Gastrocnemius medialis (tissue), 4 donors: ENCODE measurements at regions not wholly inside any gene's neighbourhood (a gene's known extent, or its start where the extent isn't known, plus 50 kb on each side); places are given as distances from the start of the nearest gene placed in this dataset.

Experiments used
- POLR2A ChIP-seq, 2 donors: fragments of 450-650 bp; IDR thresholded peaks; one replicate each; pipeline ENCODE4 v1.6.1; 2017; ENCODE audit warnings: antibody characterized with exemption in 2 of 2, mild to moderate bottlenecking in 2 of 2, moderate library complexity in 2 of 2
- TF ChIP-seq, protein P1 (sequence below), 5 experiments: fragments of 450-650 bp in 3 of 5; fragments of 200-600 bp in 2 of 5; sonication (generic) in 2 of 5; IDR thresholded peaks in 4 of 5; conservative IDR thresholded peaks in 1 of 5; 1 replicate in 4 of 5; 2 replicates in 1 of 5; pipeline ENCODE4 v1.5.1; 2016 to 2019; ENCODE audit warnings: antibody characterized with exemption in 5 of 5, mild to moderate bottlenecking in 3 of 5, moderate library complexity in 3 of 5

DNA sequence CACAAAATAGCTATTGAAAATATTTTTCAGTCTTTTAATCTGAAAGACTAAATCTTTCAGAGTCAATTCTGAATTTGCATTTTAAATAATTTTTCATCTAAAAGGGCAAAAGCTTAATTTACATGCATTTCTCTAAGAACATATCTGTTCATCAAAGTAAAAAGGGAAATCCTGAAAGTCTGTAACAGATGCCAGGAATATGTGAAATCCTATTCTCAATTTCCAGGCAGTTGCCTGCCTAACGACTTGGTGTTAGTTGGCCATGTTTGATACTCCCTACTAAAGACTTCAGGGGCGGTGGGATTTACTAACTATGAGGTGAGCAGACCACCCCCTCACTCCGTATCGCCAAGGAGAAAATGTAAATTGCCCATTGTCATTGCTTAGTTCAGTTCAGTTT, 136.8 kb downstream of the KIT start:
- TF ChIP-seq, protein P1, sequence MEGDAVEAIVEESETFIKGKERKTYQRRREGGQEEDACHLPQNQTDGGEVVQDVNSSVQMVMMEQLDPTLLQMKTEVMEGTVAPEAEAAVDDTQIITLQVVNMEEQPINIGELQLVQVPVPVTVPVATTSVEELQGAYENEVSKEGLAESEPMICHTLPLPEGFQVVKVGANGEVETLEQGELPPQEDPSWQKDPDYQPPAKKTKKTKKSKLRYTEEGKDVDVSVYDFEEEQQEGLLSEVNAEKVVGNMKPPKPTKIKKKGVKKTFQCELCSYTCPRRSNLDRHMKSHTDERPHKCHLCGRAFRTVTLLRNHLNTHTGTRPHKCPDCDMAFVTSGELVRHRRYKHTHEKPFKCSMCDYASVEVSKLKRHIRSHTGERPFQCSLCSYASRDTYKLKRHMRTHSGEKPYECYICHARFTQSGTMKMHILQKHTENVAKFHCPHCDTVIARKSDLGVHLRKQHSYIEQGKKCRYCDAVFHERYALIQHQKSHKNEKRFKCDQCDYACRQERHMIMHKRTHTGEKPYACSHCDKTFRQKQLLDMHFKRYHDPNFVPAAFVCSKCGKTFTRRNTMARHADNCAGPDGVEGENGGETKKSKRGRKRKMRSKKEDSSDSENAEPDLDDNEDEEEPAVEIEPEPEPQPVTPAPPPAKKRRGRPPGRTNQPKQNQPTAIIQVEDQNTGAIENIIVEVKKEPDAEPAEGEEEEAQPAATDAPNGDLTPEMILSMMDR (IDR thresholded peaks at IDR 0.05 in 4 of 5, conservative IDR thresholded peaks at IDR 0.05 in 1 of 5), result no peak
- TF ChIP-seq POLR2A (IDR thresholded peaks at IDR 0.05), result no peak
